Osteoblast (primary cell): ENCODE measurements at regions not wholly inside any gene's neighbourhood (a gene's known extent, or its start where the extent isn't known, plus 50 kb on each side); places are given as distances from the start of the nearest gene placed in this dataset.
A peak's percentile ranks its signal among the peaks of the same experiment; 100 is the strongest.

Experiments
- DNase-seq: peaks from one replicate; pipeline ENCODE4 v3.0.0; 2011; ENCODE audit warnings: low spot score, mixed read lengths; ENCODE audit not compliant: insufficient read length; ENCODE audit errors: missing footprints
- H2AFZ ChIP-seq: 2 replicates; pipeline ENCODE4 v1.6.0; 2011; ENCODE audit warnings: mild to moderate bottlenecking, low read length
- H3K27ac ChIP-seq: 2 replicates; pipeline ENCODE4 v1.5.1; 2011; ENCODE audit warnings: mild to moderate bottlenecking, low read depth, low read length, moderate library complexity
- H3K27me3 ChIP-seq: 2 replicates; pipeline ENCODE4 v1.6.0; 2012; ENCODE audit warnings: mild to moderate bottlenecking, control low read depth, inconsistent platforms, low read length, moderate library complexity; ENCODE audit not compliant: insufficient read depth
- H3K36me3 ChIP-seq: 2 replicates; pipeline ENCODE4 v1.5.1; 2011; ENCODE audit warnings: mild to moderate bottlenecking, low read length, control low read depth, moderate library complexity; ENCODE audit not compliant: insufficient read depth
- H3K4me1 ChIP-seq: 2 replicates; pipeline ENCODE4 v1.5.1; 2011; ENCODE audit warnings: mild to moderate bottlenecking, low read length, control low read depth, moderate library complexity; ENCODE audit not compliant: insufficient read depth
- H3K4me2 ChIP-seq: 2 replicates; pipeline ENCODE4 v1.6.0; 2011; ENCODE audit warnings: mild to moderate bottlenecking, low read length; ENCODE audit not compliant: insufficient read depth
- H3K4me3 ChIP-seq: fragments of 200-600 bp; sonication (generic); 3 replicates; pipeline ENCODE4 v1.5.1; 2012; ENCODE audit warnings: mild to moderate bottlenecking, low read length, inconsistent platforms; ENCODE audit not compliant: insufficient read depth
- H3K79me2 ChIP-seq: 2 replicates; pipeline ENCODE4 v1.6.0; 2012; ENCODE audit warnings: mild to moderate bottlenecking, low read length, control low read depth, inconsistent platforms; ENCODE audit not compliant: insufficient read depth
- H3K9me3 ChIP-seq: 2 replicates; pipeline ENCODE4 v1.5.1; 2011; ENCODE audit warnings: low read depth, low read length, control low read depth
- H4K20me1 ChIP-seq: 2 replicates; pipeline ENCODE4 v1.6.0; 2012; ENCODE audit warnings: mild to moderate bottlenecking, low read length, control low read depth; ENCODE audit not compliant: insufficient read depth
- TF ChIP-seq, protein P1 (sequence below): IDR thresholded peaks from 2 replicates; pipeline ENCODE4 v1.5.1; 2011; ENCODE audit warnings: mild to moderate bottlenecking, low read depth, low read length, moderate library complexity; ENCODE audit errors: extremely low read depth

DNA sequence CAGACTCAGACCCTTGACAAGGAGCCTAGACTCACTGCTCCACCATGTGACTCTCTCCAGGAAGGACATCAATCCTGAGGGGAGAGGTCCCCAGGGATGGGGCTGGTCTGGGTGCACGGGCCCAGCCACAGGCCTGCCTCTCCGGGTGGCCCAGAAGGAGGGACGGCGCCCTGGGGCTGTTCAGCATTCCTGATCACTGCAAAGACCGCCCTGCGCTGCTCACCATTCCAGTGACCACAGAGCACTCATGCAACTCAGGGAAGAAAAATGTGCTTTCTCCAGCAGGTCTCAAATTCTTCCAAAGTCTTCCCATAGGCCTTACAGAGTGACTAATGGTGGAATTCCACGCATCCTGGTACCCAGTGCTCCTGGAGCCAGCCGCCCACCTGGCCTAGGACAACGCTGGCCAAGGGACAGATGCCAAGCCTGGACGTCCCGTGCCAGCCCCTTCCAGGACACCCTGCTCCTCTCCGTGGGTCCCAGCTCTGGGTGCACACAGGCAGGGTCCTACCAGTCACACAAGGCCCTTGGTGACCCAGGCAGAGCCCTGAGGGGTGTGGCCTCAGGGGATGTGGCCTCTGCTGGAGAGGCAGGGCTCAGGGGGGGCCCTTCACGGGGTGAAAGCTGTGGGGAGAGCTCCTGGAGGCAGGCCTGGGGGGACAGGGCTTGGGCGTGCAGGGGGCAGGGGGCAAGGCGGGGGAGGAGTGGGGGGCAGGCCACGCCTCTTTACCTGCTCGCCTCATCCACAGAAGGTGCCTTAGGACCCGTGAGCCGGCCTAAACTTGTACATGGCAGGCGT, 178.8 kb downstream of the IGLL1 start:
- no peaks in the 10 kb centered on the region for H3K27me3 ChIP-seq
- DNase-seq: peak; percentile 97

DNA sequence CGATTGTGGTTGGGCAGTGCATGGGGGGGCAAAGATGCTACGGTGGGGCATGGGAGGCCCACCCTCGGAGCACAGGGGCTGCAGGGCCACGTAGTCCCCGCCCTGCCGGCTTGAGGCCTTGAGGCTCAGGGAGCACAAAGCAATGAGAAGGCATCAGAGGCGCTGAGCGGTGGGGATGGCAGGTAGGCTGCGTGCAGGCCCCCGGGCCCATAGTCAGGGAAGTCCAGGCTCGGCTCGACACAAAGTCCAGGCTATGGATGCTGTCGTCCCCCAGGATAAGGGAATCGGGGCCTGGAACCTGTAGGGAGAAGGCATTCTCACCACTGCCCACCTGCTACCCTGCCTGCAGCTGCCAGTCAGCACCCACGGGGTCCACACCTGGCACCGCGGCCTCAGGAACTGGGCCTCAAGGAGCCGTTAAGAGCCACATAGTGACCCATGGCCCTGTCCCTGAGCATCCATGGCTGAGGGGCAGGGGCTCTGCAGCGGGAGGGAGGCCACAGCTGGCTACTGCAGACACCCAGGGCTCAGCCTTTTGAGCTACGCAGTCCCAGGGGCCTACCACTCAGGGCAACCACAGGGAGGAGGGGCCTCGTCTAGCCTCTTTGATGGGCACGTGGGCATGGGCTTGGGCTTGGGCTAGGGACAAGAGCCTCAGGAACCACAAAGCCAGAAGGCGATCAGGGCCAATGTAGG, 179.7 kb downstream of the IGLL1 start:
- H3K4me2 ChIP-seq: no peak overlapping the region
- H4K20me1 ChIP-seq: peaks cover 4% of the 10 kb centered on the region
- no peaks in the 10 kb centered on the region for H3K27me3 ChIP-seq
- no peak overlapping the region for H3K4me3 ChIP-seq
- H3K79me2 ChIP-seq: no peaks in the 10 kb centered on the region
- H3K9me3 ChIP-seq: no peaks in the 10 kb centered on the region
- peak; percentile 68 for DNase-seq
- H3K36me3 ChIP-seq: no peaks in the 10 kb centered on the region
- no peaks in the 10 kb centered on the region for H3K4me1 ChIP-seq
- no peak overlapping the region for H2AFZ ChIP-seq
- TF ChIP-seq, protein P1, sequence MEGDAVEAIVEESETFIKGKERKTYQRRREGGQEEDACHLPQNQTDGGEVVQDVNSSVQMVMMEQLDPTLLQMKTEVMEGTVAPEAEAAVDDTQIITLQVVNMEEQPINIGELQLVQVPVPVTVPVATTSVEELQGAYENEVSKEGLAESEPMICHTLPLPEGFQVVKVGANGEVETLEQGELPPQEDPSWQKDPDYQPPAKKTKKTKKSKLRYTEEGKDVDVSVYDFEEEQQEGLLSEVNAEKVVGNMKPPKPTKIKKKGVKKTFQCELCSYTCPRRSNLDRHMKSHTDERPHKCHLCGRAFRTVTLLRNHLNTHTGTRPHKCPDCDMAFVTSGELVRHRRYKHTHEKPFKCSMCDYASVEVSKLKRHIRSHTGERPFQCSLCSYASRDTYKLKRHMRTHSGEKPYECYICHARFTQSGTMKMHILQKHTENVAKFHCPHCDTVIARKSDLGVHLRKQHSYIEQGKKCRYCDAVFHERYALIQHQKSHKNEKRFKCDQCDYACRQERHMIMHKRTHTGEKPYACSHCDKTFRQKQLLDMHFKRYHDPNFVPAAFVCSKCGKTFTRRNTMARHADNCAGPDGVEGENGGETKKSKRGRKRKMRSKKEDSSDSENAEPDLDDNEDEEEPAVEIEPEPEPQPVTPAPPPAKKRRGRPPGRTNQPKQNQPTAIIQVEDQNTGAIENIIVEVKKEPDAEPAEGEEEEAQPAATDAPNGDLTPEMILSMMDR: no peak
- H3K27ac ChIP-seq: no peak overlapping the region

More for the DNA sequence above, 178.8 kb downstream of the IGLL1 start:
- Histone ChIP-seq H4K20me1 (peaks cover 4% of the 10 kb centered on the region), H3K4me2 (no peak overlapping the region), H3K79me2 (no peaks in the 10 kb centered on the region), H3K9me3 (no peaks in the 10 kb centered on the region), H3K4me1 (no peaks in the 10 kb centered on the region), H3K4me3 (no peak overlapping the region), H3K27ac (no peak overlapping the region), H2AFZ (no peak overlapping the region), H3K36me3 (no peaks in the 10 kb centered on the region)
- TF ChIP-seq, protein P1: no peak

DNA sequence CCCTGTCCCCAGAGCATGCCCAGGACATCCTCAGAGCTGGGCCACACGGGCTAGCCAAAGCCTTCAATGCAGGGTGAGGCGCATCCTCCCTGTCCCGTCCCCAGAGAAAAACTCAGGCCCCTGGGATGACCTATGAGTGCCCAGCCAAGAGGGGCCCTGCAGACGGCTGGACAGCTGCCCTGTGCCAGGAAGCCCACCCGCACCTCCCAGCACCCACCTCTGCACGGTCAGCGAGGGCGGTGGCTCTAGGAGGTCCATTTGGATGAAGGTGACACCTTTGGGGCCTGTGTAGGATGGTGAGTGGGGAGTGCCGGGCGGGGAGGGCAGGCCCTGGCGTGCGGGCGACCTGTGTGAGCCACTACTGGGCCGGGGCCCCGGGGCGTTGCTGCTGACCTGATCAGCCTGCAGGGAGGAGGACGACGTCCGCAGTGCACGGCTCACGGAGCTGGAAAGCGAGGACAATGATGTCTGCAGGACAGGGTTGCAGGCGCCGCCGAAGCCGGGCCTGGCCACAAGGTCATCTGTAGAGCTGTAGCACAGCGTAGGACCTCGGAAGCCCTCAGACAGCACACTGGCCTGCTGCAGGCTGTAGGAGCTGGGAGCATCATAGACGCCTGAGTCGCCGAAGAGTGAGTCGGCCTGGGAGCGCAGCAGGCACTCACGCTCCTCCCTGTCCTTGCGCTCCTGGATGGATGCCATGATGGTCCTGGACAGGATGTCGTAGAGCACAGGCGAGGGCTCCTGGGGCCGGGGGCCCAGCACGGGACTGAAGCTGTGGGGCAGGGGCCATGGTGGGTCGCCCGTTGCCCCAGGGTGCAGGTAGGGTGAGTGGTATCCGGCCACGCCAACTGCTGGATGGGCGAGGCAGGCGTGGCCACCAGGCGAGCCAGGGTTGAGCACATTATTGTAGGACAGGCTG, 180.5 kb downstream of the IGLL1 start:
- Histone ChIP-seq H3K27ac (no peak overlapping the region), H3K4me3 (no peak overlapping the region), H4K20me1 (peaks cover 4% of the 10 kb centered on the region), H3K4me1 (no peaks in the 10 kb centered on the region), H3K4me2 (no peak overlapping the region), H3K27me3 (no peaks in the 10 kb centered on the region), H3K9me3 (no peaks in the 10 kb centered on the region), H3K79me2 (no peaks in the 10 kb centered on the region), H2AFZ (no peak overlapping the region), H3K36me3 (no peaks in the 10 kb centered on the region)
- DNase-seq: peak; percentile 54
- TF ChIP-seq, protein P1: no peak
